ENCODE measurements at regions not wholly inside any gene's neighbourhood (a gene's known extent, or its start where the extent isn't known, plus 50 kb on each side); places are given as distances from the start of the nearest gene placed in this dataset.

GRCh38 chr15:68503791-68504680, 72.1 kb upstream of the ITGA11 start (continued):
- TF ChIP-seq, protein P1, sequence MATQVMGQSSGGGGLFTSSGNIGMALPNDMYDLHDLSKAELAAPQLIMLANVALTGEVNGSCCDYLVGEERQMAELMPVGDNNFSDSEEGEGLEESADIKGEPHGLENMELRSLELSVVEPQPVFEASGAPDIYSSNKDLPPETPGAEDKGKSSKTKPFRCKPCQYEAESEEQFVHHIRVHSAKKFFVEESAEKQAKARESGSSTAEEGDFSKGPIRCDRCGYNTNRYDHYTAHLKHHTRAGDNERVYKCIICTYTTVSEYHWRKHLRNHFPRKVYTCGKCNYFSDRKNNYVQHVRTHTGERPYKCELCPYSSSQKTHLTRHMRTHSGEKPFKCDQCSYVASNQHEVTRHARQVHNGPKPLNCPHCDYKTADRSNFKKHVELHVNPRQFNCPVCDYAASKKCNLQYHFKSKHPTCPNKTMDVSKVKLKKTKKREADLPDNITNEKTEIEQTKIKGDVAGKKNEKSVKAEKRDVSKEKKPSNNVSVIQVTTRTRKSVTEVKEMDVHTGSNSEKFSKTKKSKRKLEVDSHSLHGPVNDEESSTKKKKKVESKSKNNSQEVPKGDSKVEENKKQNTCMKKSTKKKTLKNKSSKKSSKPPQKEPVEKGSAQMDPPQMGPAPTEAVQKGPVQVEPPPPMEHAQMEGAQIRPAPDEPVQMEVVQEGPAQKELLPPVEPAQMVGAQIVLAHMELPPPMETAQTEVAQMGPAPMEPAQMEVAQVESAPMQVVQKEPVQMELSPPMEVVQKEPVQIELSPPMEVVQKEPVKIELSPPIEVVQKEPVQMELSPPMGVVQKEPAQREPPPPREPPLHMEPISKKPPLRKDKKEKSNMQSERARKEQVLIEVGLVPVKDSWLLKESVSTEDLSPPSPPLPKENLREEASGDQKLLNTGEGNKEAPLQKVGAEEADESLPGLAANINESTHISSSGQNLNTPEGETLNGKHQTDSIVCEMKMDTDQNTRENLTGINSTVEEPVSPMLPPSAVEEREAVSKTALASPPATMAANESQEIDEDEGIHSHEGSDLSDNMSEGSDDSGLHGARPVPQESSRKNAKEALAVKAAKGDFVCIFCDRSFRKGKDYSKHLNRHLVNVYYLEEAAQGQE (IDR thresholded peaks at IDR 0.05) = no peak
- no peak for TF ChIP-seq RAD21 (IDR thresholded peaks at IDR 0.05)

- no peaks in the 10 kb centered on the region for H3K27me3 ChIP-seq (ENCODE audit: control insufficient read depth in 4 of 4, insufficient read depth in 4 of 4, low read length in 3 of 4)
- no peaks in the 10 kb centered on the region for H3K4me1 ChIP-seq (ENCODE audit: control insufficient read depth in 4 of 4, insufficient read depth in 4 of 4, low read length in 3 of 4)
- no peaks in the 10 kb centered on the region for H3K36me3 ChIP-seq (ENCODE audit: control insufficient read depth in 4 of 4, insufficient read depth in 3 of 4, low read depth in 1 of 4, low read length in 3 of 4)
- WGBS = 59% methylated on average over 8 of the region's 8 CpGs
- TF ChIP-seq RAD21 (IDR thresholded peaks at IDR 0.05) (no peak), HNF4A (conservative IDR thresholded peaks at IDR 0.05) (no peak), NR2F2 (IDR thresholded peaks at IDR 0.05) (no peak), FOXA2 (IDR thresholded peaks at IDR 0.05) (no peak), SP1 (IDR thresholded peaks at IDR 0.05) (no peak), JUND (IDR thresholded peaks at IDR 0.05) (no peak), EGR1 (IDR thresholded peaks at IDR 0.05; ENCODE audit: low read depth in 2 of 2) (no peak)
- no peaks in the 10 kb centered on the region for H3K9me3 ChIP-seq (ENCODE audit: control insufficient read depth in 4 of 4, low read length in 3 of 4)
- no peak overlapping the region for H3K27ac ChIP-seq (ENCODE audit: low read depth in 1 of 2, low read length in 2 of 2)
- no peak overlapping the region for H3K4me3 ChIP-seq (ENCODE audit: low read depth in 1 of 3, low read length in 3 of 3)
- DNase-seq (ENCODE audit: low spot score) = no peak
- H3K9ac ChIP-seq (ENCODE audit: low read depth in 1 of 2, low read length in 2 of 2) = no peak overlapping the region
These were observed 72.8 kb upstream of the ITGA11 start for GRCh38 chr15:68504681-68505170.

- Histone ChIP-seq H3K4me1 (ENCODE audit: control insufficient read depth in 4 of 4, insufficient read depth in 4 of 4, low read length in 3 of 4) (no peaks in the 10 kb centered on the region), H3K9ac (ENCODE audit: low read depth in 1 of 2, low read length in 2 of 2) (no peak overlapping the region), H3K9me3 (ENCODE audit: control insufficient read depth in 4 of 4, low read length in 3 of 4) (no peaks in the 10 kb centered on the region), H3K27ac (ENCODE audit: low read depth in 1 of 2, low read length in 2 of 2) (no peak overlapping the region), H3K27me3 (ENCODE audit: control insufficient read depth in 4 of 4, insufficient read depth in 4 of 4, low read length in 3 of 4) (no peaks in the 10 kb centered on the region), H3K36me3 (ENCODE audit: control insufficient read depth in 4 of 4, insufficient read depth in 3 of 4, low read depth in 1 of 4, low read length in 3 of 4) (no peaks in the 10 kb centered on the region), H3K4me3 (ENCODE audit: low read depth in 1 of 3, low read length in 3 of 3) (no peak overlapping the region)
- 93% methylated on average over 2 of the region's 2 CpGs for WGBS
- TF ChIP-seq HNF4G (IDR thresholded peaks at IDR 0.05) (no peak), RXRA (IDR thresholded peaks at IDR 0.05) (no peak)
- TF ChIP-seq, protein P2, sequence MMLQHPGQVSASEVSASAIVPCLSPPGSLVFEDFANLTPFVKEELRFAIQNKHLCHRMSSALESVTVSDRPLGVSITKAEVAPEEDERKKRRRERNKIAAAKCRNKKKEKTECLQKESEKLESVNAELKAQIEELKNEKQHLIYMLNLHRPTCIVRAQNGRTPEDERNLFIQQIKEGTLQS (IDR thresholded peaks at IDR 0.05) = no peak
- TF ChIP-seq, protein P1 (IDR thresholded peaks at IDR 0.05) = no peak
- no peak for DNase-seq (ENCODE audit: low spot score)
These were observed 72.7 kb upstream of the CORO2B start for GRCh38 chr15:68506071-68506470.
